Psoas muscle (tissue), 7 donors: ENCODE measurements at regions not wholly inside any gene's neighbourhood (a gene's known extent, or its start where the extent isn't known, plus 50 kb on each side); places are given as distances from the start of the nearest gene placed in this dataset.

Experiments used
- ATAC-seq, 4 donors: fragments of 200-7000 bp; cut with Tn5 transposase; one replicate each; pipeline ENCODE4 v1.9.1; 2020; ENCODE audit warnings: moderate library complexity in 3 of 4, mild to moderate bottlenecking in 2 of 4
- DNase-seq, 2 donors: peaks; one replicate each; pipeline ENCODE4 v3.0.0-alpha.2; 2020
- H3K27ac ChIP-seq: fragments of 200-600 bp; one replicate; pipeline ENCODE4 v1.8.0; 2022
- H3K27me3 ChIP-seq, 3 donors: fragments of 200-600 bp in 1 of 3; one replicate each; pipeline versions ENCODE4 v1.6.1 to v1.8.0; 2013 to 2022; ENCODE audit warnings: low read length in 2 of 3, mild to moderate bottlenecking in 2 of 3, moderate library complexity in 1 of 3; ENCODE audit not compliant: insufficient read depth in 3 of 3
- H3K36me3 ChIP-seq, 2 donors: fragments of 200-600 bp in 1 of 2; one replicate each; pipeline versions ENCODE4 v1.6.1 to v1.8.0; 2013 to 2022; ENCODE audit warnings: low read depth in 1 of 2, mild to moderate bottlenecking in 1 of 2, moderate library complexity in 1 of 2; ENCODE audit not compliant: insufficient read depth in 1 of 2
- H3K4me1 ChIP-seq: fragments of 200-600 bp; one replicate; pipeline ENCODE4 v1.8.0; 2022
- H3K4me3 ChIP-seq: fragments of 200-600 bp; one replicate; pipeline ENCODE4 v1.8.0; 2022; ENCODE audit warnings: mild to moderate bottlenecking
- H3K9me3 ChIP-seq: fragments of 200-600 bp; one replicate; pipeline ENCODE4 v1.8.0; 2022
- WGBS, 3 donors: extraction: QIAGEN DNeasy Blood & Tissue Kit; methylation state at CpG; one replicate each; pipeline versions ENCODE4 v1.1.6 to v1.1.7; 2013; 5-methylcytosine and 5-hydroxymethylcytosine counted together
- intact Hi-C, 2 donors: fragments of 100-400 bp; cut with DNase I; formaldehyde crosslinking; loops; one replicate each; pipeline versions ENCODE4 v1.11.0 to v1.14.2; 2022
- TF ChIP-seq, protein P1 (sequence below): fragments of 200-600 bp; IDR thresholded peaks from one replicate; pipeline ENCODE4 v1.8.0; 2022; ENCODE audit warnings: antibody characterized with exemption
- donor health status: healthy with polysubstance abuse.
- donor health status: DM: no; HTN: no; CAD: no; lungs with moderate emphysema.
- donor health status: Bipolar disorder and iron deficiency.
- donor health status: healthy.
- donor health status: DM: yes; HTN: yes; CAD: no.
- donor health status: DM: no; HTN: no; CAD: no.
- donor health status: DM: yes; HTN: yes; CAD: no.

DNA sequence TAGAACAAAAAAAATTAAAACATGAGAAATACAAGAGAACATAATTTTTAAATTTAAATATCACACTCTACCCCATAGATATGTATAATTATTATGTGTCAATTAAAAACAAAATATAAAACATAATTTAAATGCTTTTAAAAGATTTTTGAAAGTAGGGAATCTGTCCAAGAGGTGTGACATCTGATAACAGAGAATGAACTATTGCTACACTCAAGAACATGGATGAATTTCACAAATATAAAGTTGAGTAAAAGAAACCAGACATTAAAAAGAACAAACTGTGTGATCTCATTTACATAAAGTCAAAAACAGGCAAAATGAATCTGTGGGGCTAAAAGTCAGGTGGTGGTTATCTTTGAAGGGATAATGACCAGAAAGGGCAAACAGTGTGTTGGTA is 106.5 kb upstream of the COL21A1 start:
- no peak overlapping the region for H3K4me3 ChIP-seq
- no peak overlapping the region for H3K27ac ChIP-seq
- DNase-seq: no peak
- H3K4me1 ChIP-seq: no peaks in the 10 kb centered on the region
- no peaks in the 10 kb centered on the region for H3K27me3 ChIP-seq
- H3K9me3 ChIP-seq: no peaks in the 10 kb centered on the region
- H3K36me3 ChIP-seq: no peaks in the 10 kb centered on the region
- ATAC-seq: no peak
- intact Hi-C loops: no loop called here
- TF ChIP-seq, protein P1, sequence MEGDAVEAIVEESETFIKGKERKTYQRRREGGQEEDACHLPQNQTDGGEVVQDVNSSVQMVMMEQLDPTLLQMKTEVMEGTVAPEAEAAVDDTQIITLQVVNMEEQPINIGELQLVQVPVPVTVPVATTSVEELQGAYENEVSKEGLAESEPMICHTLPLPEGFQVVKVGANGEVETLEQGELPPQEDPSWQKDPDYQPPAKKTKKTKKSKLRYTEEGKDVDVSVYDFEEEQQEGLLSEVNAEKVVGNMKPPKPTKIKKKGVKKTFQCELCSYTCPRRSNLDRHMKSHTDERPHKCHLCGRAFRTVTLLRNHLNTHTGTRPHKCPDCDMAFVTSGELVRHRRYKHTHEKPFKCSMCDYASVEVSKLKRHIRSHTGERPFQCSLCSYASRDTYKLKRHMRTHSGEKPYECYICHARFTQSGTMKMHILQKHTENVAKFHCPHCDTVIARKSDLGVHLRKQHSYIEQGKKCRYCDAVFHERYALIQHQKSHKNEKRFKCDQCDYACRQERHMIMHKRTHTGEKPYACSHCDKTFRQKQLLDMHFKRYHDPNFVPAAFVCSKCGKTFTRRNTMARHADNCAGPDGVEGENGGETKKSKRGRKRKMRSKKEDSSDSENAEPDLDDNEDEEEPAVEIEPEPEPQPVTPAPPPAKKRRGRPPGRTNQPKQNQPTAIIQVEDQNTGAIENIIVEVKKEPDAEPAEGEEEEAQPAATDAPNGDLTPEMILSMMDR: no peak

DNA sequence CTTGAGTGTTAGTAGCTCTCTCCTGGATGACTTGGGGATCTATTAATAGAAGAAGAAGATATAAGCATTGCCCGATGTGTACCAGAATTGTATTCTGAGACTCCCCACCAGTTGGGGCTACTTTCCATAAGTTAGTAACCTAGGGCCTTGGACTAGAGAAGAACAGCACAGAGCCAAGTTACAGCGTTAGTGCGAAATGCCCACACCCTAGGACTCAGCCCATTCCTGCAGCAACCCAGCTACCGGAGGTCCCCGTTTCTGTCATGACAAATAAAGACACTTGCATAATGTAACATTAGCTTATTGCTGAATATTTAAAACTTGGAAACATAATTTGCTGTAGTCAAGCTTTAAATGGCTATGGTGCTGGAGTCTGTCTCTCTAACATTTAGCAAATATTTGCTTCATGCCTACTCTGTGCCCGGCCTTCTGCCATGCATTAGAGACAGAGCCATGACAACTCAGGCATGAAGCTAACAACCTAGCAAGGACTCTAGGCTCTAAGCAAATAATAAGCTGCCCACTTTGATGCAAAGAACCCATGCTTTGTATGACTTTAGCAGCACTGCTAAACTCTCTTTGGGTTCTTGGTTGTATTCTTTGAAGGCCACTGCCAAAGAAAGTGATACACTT is 103.4 kb upstream of the COL21A1 start:
- Histone ChIP-seq H3K9me3 (no peaks in the 10 kb centered on the region), H3K27ac (no peak overlapping the region), H3K4me1 (no peaks in the 10 kb centered on the region), H3K36me3 (no peaks in the 10 kb centered on the region), H3K4me3 (no peak overlapping the region), H3K27me3 (no peaks in the 10 kb centered on the region)
- 91 to 94% (median 93%) methylated on average over 6 of the region's 6 CpGs for WGBS, 3 donors
- DNase-seq: no peak
- TF ChIP-seq, protein P1: no peak
- intact Hi-C loops: no loop called here
- ATAC-seq: no peak

DNA sequence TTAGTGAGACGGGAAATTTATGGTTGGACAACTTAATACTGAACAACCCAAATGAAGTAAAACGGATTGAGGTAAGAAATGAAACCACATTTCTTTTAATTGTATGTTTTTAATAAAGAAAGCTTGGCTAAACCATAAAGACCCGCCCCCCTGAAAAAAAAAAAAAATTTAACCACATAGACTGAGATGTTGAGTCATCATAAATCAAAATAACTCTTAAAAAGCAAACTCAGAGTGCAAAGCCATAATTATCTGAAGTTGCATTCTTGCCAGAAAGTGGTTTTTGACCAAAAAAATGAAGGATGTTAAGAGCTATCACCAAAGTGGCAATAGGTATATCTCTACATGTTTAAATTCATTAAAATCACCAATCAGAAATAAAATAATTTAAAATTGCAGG is 101.8 kb upstream of the COL21A1 start:
- Histone ChIP-seq H3K4me1 (no peaks in the 10 kb centered on the region), H3K27me3 (no peaks in the 10 kb centered on the region), H3K9me3 (no peaks in the 10 kb centered on the region), H3K27ac (no peak overlapping the region), H3K36me3 (no peaks in the 10 kb centered on the region), H3K4me3 (no peak overlapping the region)
- intact Hi-C loops: no loop called here
- ATAC-seq (no peak), DNase-seq (no peak)
- TF ChIP-seq, protein P1: no peak
- WGBS, 3 donors: 83 to 85% (median 84%) methylated on average over 3 of the region's 3 CpGs

DNA sequence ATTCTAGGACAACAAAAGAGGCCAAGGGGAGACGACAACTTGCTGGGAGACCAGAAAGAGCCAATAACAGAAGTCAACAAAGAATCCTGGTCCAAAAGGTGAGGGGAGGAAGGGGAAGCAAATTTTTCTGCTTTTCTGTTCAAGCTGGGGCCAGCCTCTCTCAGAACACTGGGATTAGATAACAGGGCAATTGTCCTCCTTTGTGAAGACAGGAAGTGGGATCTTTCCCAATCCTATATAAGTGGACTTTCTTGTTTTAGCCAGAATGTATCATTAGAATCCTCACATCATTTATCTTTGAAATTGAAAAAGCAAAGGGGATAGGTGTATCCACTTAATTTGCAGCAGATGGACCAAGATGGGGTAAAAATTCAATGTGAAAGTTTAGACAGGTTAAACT is 101.2 kb upstream of the COL21A1 start:
- H3K36me3 ChIP-seq: no peaks in the 10 kb centered on the region
- no peaks in the 10 kb centered on the region for H3K9me3 ChIP-seq
- intact Hi-C loops: no loop called here
- ATAC-seq (no peak), DNase-seq (no peak)
- no peaks in the 10 kb centered on the region for H3K27me3 ChIP-seq
- no peaks in the 10 kb centered on the region for H3K4me1 ChIP-seq
- 79 to 93% (median 90%) methylated on average over 1 of the region's 1 CpG for WGBS, 3 donors
- H3K27ac ChIP-seq: no peak overlapping the region
- TF ChIP-seq, protein P1: no peak
- no peak overlapping the region for H3K4me3 ChIP-seq

DNA sequence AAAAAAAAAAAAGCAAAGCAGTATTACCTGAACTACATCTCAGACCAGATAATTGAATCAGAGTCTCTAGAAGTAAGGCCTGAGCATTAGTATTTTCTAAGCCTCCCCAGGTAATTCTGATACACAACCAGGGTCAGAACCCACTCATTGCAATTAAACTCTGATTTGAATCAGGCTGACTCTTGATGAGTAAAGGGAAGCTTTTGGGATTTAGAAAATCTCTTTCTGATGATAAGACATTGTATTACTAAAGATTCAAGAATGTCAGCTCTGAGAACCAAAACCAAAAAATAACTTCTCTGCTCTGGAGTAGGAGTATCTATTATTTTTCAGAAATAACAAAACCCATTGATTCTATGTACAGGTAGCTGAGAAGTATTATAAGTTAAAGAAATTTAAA is 100.1 kb upstream of the COL21A1 start:
- H3K27ac ChIP-seq: no peak overlapping the region
- DNase-seq: no peak
- TF ChIP-seq, protein P1: no peak
- H3K27me3 ChIP-seq: no peaks in the 10 kb centered on the region
- intact Hi-C loops: no loop called here
- H3K36me3 ChIP-seq: no peaks in the 10 kb centered on the region
- H3K4me1 ChIP-seq: no peaks in the 10 kb centered on the region
- H3K4me3 ChIP-seq: no peak overlapping the region
- H3K9me3 ChIP-seq: no peaks in the 10 kb centered on the region
- ATAC-seq: no peak
